ENCODE measurements at regions not wholly inside any gene's neighbourhood (a gene's known extent, or its start where the extent isn't known, plus 50 kb on each side); places are given as distances from the start of the nearest gene placed in this dataset.

DNA sequence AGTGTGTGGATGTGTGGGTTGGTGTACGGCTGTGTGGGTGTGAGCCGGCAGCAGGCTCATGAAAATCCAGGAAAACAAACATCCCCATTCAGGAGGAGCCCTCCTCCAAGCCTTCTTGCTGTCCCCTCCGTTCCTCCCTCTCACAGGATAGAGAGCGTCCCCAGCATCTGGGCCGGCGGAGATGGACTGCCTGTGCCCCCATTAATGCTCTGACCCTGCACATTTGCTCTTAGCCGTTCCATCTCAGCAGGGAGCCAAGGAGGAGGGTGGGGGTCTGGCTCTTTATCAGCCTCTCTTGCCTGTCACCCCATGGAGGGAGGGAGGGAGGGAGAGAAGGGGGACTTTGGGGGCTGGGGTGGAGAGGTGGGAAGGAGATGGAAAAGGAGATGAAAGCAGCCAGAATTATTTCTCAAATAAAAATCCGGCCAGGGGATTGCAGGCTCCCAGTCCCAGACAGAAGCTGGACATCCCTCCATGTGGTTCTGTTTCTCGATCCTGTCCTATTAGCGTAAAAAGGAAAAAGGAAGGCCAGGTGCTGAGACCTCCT lies 240.0 kb upstream of the ZFHX3 start:
- TF ChIP-seq, protein P1, sequence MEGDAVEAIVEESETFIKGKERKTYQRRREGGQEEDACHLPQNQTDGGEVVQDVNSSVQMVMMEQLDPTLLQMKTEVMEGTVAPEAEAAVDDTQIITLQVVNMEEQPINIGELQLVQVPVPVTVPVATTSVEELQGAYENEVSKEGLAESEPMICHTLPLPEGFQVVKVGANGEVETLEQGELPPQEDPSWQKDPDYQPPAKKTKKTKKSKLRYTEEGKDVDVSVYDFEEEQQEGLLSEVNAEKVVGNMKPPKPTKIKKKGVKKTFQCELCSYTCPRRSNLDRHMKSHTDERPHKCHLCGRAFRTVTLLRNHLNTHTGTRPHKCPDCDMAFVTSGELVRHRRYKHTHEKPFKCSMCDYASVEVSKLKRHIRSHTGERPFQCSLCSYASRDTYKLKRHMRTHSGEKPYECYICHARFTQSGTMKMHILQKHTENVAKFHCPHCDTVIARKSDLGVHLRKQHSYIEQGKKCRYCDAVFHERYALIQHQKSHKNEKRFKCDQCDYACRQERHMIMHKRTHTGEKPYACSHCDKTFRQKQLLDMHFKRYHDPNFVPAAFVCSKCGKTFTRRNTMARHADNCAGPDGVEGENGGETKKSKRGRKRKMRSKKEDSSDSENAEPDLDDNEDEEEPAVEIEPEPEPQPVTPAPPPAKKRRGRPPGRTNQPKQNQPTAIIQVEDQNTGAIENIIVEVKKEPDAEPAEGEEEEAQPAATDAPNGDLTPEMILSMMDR (IDR thresholded peaks at IDR 0.05; ENCODE audit: insufficient read depth, missing control alignments), result no peak
- no peak for FAIRE-seq
- DNase-seq (ENCODE audit: insufficient read length, low spot score), result no peak

DNA sequence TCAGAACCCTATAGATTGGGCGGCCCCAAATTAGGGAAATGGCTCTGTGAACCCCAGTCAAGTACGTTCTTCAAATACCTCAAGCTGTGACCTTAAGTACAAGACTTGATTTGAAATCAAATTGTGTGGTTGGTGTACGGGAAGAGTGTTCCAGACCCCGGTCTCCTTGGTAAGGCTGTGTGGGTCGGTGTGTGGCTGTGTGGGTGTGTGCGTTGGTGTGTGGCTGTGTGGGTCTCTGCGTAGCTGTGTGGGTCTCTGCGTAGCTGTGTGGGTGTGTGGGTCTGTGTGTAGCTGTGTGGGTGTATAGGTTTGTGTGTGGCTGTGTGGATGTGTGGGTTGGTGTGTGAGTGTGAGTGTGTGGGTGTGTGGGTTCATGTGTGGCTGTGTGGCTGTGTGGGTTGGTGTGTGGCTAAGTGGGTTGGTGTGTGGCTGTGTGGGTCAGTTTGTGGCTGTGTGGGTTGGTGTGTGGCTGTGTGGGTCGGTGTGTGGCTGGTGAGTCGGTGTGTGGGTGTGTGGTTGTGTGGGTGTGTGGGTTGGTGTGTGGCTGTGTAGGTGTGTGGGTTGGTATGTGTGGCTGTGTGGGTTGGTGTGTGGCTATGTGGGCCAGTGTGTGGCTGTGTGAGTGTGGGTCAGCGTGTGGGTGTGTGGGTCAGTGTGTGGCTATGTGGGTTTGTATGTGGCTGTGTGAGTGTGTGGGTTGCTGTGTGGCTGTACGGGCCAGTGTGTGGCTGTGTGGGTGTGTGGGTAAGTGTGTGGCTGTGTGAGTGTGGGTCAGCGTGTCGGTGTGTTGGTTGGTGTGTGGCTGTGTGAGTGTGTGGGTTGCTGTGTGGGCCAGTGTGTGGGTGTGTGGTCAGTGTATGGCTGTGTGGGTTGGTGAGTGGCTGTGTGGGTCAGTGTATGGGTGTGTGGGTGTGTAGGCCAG lies 238.7 kb upstream of the ZFHX3 start:
- DNase-seq (ENCODE audit: insufficient read length, low spot score) (no peak), FAIRE-seq (no peak)
- TF ChIP-seq, protein P1 (IDR thresholded peaks at IDR 0.05; ENCODE audit: insufficient read depth, missing control alignments), result no peak

DNA sequence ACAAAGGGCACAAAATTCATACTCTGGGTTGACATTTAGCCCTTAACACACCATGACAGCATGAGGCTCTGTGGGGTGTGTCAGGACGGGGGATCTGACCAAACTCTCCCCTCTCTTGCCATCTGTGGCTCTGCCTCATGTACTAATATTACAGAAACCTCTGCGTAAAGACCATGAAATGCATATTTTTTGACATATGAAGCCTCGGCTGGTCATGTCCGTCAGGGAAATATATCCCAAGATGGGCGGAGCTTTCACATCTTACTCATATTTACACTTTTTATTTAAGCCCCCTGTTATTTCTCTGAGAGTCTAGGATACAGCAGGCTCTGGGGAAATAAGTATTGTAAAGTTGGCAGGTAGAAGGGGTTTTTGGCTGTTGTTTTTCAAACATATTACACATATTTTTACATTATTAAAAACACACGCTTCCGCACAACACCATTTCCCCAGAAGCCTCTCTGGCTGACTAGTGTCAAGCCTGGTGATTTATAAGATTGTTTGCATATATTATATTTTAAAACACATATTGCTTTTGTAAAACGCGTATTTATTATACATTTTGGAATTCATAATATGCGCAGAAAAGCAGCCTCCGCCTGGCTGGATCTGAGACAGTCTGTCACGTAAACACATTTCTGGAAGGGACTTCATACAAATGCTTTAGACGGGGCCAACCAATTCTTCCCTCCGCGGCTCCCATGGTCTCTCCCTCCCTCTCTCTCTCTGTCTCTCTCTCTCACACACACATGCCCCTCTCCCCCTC lies 237.7 kb upstream of the ZFHX3 start:
- TF ChIP-seq, protein P1 (IDR thresholded peaks at IDR 0.05; ENCODE audit: insufficient read depth, missing control alignments), result no peak
- DNase-seq (ENCODE audit: insufficient read length, low spot score) (no peak), FAIRE-seq (no peak)

DNA sequence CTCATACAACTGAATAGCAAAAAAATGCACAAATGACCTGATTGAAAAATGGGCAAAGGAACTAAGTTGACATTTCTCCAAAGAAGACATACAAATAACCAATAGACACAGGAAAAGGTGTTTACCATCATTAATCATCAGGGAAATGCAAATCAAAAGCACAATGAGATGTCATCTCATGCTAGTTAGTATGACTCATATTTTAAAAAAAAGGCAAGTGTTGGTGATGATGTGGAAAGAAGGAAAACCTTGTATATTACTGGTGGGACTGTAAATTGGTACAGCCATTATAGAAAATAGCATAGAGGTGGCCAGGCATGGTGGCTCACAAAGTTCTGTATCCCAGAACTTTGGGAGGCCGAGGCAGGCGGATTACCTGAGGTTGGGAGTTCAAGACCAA lies 232.5 kb upstream of the ZFHX3 start:
- TF ChIP-seq, protein P1 (IDR thresholded peaks at IDR 0.05; ENCODE audit: insufficient read depth, missing control alignments), result no peak
- DNase-seq (ENCODE audit: insufficient read length, low spot score) (no peak), FAIRE-seq (no peak)

DNA sequence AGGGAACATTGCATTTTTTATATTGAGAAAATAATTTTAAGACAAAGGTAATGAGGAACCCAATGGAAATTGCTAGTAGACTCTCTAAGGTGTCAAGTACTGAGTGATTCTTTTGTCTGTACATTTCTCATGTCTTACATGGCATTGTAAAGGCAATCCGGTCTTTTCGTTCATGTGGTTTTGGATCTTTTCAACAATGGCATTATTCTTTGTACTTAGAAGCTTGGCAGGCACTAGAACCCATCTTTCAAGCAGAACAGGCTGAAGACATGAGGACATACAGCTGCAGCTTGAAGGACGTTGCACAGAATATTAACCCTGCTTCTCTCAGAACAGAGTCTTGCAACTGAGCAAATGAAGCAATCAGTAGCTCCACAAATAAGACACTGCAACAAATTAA lies 231.5 kb upstream of the ZFHX3 start:
- TF ChIP-seq, protein P1 (IDR thresholded peaks at IDR 0.05; ENCODE audit: insufficient read depth, missing control alignments), result no peak
- FAIRE-seq (no peak), DNase-seq (ENCODE audit: insufficient read length, low spot score) (no peak)

DNA sequence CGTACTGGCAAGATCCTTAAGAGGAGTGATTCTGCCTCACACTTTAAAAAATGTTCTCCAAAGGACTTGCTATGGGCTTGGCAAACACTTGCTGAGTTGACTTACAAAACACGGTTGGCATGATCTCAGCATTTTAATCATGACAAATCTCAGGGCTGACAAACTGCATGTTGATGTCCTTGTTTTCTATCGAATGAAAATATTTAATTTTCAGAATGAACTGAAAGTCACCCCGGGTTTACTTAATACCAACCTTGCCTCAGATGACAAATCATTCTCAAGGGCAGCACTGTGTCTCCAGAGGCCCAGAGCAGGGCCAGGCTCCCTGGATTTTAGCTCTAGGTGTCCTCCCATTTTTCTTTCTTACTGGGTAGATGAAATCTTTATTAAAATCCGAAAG lies 229.1 kb upstream of the ZFHX3 start:
- DNase-seq (ENCODE audit: insufficient read length, low spot score) (no peak), FAIRE-seq (no peak)
- TF ChIP-seq, protein P1 (IDR thresholded peaks at IDR 0.05; ENCODE audit: insufficient read depth, missing control alignments), result no peak
